Gastroesophageal sphincter (tissue), 3 donors: ENCODE measurements at regions not wholly inside any gene's neighbourhood (a gene's known extent, or its start where the extent isn't known, plus 50 kb on each side); places are given as distances from the start of the nearest gene placed in this dataset.

Experiments used
- POLR2A ChIP-seq, 2 donors: fragments of 450-650 bp; IDR thresholded peaks; one replicate each; pipeline ENCODE4 v1.6.1; 2017; ENCODE audit warnings: antibody characterized with exemption in 2 of 2, mild to moderate bottlenecking in 2 of 2, moderate library complexity in 1 of 2
- POLR2AphosphoS5 ChIP-seq: sonication (generic); formaldehyde crosslinking; IDR thresholded peaks from one replicate; pipeline ENCODE4 v1.6.1; 2017; ENCODE audit warnings: antibody characterized with exemption
- TF ChIP-seq, protein P1 (sequence below), 4 experiments: fragments of 200-600 bp in 2 of 4; fragments of 450-650 bp in 2 of 4; sonication (generic) in 1 of 4; IDR thresholded peaks; one replicate each; pipeline ENCODE4 v1.5.1; 2017 to 2019; ENCODE audit warnings: antibody characterized with exemption in 4 of 4, mild to moderate bottlenecking in 2 of 4, moderate library complexity in 2 of 4

GRCh38 chr20:53737396-53738038 is 143.9 kb upstream of the ZNF217 start:
- TF ChIP-seq POLR2A (IDR thresholded peaks at IDR 0.05) (no peak), POLR2AphosphoS5 (no peak)
- TF ChIP-seq, protein P1, sequence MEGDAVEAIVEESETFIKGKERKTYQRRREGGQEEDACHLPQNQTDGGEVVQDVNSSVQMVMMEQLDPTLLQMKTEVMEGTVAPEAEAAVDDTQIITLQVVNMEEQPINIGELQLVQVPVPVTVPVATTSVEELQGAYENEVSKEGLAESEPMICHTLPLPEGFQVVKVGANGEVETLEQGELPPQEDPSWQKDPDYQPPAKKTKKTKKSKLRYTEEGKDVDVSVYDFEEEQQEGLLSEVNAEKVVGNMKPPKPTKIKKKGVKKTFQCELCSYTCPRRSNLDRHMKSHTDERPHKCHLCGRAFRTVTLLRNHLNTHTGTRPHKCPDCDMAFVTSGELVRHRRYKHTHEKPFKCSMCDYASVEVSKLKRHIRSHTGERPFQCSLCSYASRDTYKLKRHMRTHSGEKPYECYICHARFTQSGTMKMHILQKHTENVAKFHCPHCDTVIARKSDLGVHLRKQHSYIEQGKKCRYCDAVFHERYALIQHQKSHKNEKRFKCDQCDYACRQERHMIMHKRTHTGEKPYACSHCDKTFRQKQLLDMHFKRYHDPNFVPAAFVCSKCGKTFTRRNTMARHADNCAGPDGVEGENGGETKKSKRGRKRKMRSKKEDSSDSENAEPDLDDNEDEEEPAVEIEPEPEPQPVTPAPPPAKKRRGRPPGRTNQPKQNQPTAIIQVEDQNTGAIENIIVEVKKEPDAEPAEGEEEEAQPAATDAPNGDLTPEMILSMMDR (IDR thresholded peaks at IDR 0.05) = no peak
